ENCODE measurements at regions not wholly inside any gene's neighbourhood (a gene's known extent, or its start where the extent isn't known, plus 50 kb on each side); places are given as distances from the start of the nearest gene placed in this dataset.

GRCh38 chr18:45437366-45437765 is 177.9 kb upstream of the SLC14A2 start:
- Histone ChIP-seq H3K27ac (no peak overlapping the region), H3K36me3 (no peaks in the 10 kb centered on the region), H3K9me3 (no peaks in the 10 kb centered on the region), H3K27me3 (no peaks in the 10 kb centered on the region), H3K4me3 (no peak overlapping the region), H3K4me1 (ENCODE audit: insufficient read depth) (no peaks in the 10 kb centered on the region)
- no peak for DNase-seq
- intact Hi-C loops (cut with DNase I) = no loop called here
- TF ChIP-seq POLR2A (IDR thresholded peaks at IDR 0.05) = no peak
- TF ChIP-seq CTCF (IDR thresholded peaks at IDR 0.05) = no peak
- TF ChIP-seq EP300 (IDR thresholded peaks at IDR 0.05) = no peak
- WGBS, 3 donors = 95 to 96% (median 95%) methylated on average over 9 of the region's 9 CpGs

- H3K27ac ChIP-seq = no peak overlapping the region
- H3K9me3 ChIP-seq = no peaks in the 10 kb centered on the region
- H3K27me3 ChIP-seq = no peaks in the 10 kb centered on the region
- intact Hi-C loops (cut with DNase I) = loop anchor here in 1 of 4 donors (10.0 kb wide), 1 partner anchor 1995 kb away; no protein-coding TSS in a partner anchor
- WGBS, 3 donors = 69 to 93% (median 87%) methylated on average over 2 of the region's 2 CpGs
- H3K4me1 ChIP-seq (ENCODE audit: insufficient read depth) = no peaks in the 10 kb centered on the region
- no peaks in the 10 kb centered on the region for H3K36me3 ChIP-seq
- no peak for TF ChIP-seq CTCF (IDR thresholded peaks at IDR 0.05)
- TF ChIP-seq POLR2A (IDR thresholded peaks at IDR 0.05) = no peak
- no peak for TF ChIP-seq EP300 (IDR thresholded peaks at IDR 0.05)
- no peak overlapping the region for H3K4me3 ChIP-seq
- no peak for DNase-seq
These were observed 175.2 kb upstream of the SLC14A2 start for GRCh38 chr18:45439851-45440645.

- no peak overlapping the region for H3K27ac ChIP-seq
- 68 to 86% (median 83%) methylated on average over 5 of the region's 5 CpGs for WGBS, 3 donors
- H3K36me3 ChIP-seq = no peaks in the 10 kb centered on the region
- H3K9me3 ChIP-seq = no peaks in the 10 kb centered on the region
- H3K27me3 ChIP-seq = no peaks in the 10 kb centered on the region
- no peaks in the 10 kb centered on the region for H3K4me1 ChIP-seq (ENCODE audit: insufficient read depth)
- DNase-seq = no peak
- H3K4me3 ChIP-seq = no peak overlapping the region
- intact Hi-C loops (cut with DNase I) = loop anchor here in 1 of 4 donors (10.0 kb wide), 1 partner anchor 1996 kb away; no protein-coding TSS in a partner anchor
- TF ChIP-seq POLR2A (IDR thresholded peaks at IDR 0.05) = no peak
- TF ChIP-seq CTCF (IDR thresholded peaks at IDR 0.05) = no peak
- TF ChIP-seq EP300 (IDR thresholded peaks at IDR 0.05) = no peak
These were observed 174.0 kb upstream of the SLC14A2 start for GRCh38 chr18:45441110-45441847.

- no peak for DNase-seq
- intact Hi-C loops (cut with DNase I) = loop anchor here in 1 of 4 donors (10.0 kb wide), 1 partner anchor 1999 kb away; no protein-coding TSS in a partner anchor
- TF ChIP-seq POLR2A (IDR thresholded peaks at IDR 0.05) = no peak
- TF ChIP-seq CTCF (IDR thresholded peaks at IDR 0.05) = no peak
- TF ChIP-seq EP300 (IDR thresholded peaks at IDR 0.05) = no peak
- no peaks in the 10 kb centered on the region for H3K36me3 ChIP-seq
- H3K27me3 ChIP-seq = no peaks in the 10 kb centered on the region
- H3K4me1 ChIP-seq (ENCODE audit: insufficient read depth) = peaks cover 4% of the 10 kb centered on the region
- no peak overlapping the region for H3K4me3 ChIP-seq
- WGBS, 3 donors = 73 to 95% (median 81%) methylated on average over 1 of the region's 1 CpG
- H3K9me3 ChIP-seq = no peaks in the 10 kb centered on the region
- no peak overlapping the region for H3K27ac ChIP-seq
These were observed 171.2 kb upstream of the SLC14A2 start for GRCh38 chr18:45444040-45444439.

Data from ovary (tissue), 7 donors.